GM19463 (cell line): ENCODE measurements at regions not wholly inside any gene's neighbourhood (a gene's known extent, or its start where the extent isn't known, plus 50 kb on each side); places are given as distances from the start of the nearest gene placed in this dataset.
A peak's percentile ranks its signal among the peaks of the same experiment; 100 is the strongest.
"Not testable (repeated sequence)": the region's sequence is repeated elsewhere in the genome, so short reads cannot be mapped to it uniquely, and the experiment has no call there.

Experiments
- ATAC-seq: cut with Tn5 transposase; IDR thresholded peaks from one replicate; pipeline ENCODE4 v1.9.1; 2021; ENCODE audit warnings: mild to moderate bottlenecking, moderate library complexity; ENCODE audit not compliant: unreplicated experiment

- no peak for ATAC-seq
These were observed 258.4 kb upstream of the CACNA2D1 start for GRCh38 chr7:82701949-82702348.

DNA sequence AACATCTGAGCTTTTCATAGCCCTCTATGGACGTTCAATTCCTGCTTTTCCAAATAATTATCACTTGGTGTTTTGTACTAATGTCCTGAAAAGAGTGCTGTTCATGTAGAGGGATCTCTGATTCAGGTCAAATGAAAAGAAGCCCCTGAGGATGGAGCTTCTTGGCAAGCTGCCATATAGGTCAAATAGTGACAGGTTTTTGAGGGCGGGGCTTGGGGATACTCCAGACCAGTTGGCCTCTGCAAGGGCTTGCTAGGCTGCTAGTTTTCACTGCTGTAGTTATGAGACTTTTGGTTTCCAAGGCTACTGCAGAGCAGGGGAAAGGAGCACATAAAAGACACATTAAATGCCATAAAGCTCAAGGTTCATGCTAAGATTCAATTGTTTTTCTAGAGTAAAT, 257.2 kb upstream of the CACNA2D1 start:
- no peak for ATAC-seq

DNA sequence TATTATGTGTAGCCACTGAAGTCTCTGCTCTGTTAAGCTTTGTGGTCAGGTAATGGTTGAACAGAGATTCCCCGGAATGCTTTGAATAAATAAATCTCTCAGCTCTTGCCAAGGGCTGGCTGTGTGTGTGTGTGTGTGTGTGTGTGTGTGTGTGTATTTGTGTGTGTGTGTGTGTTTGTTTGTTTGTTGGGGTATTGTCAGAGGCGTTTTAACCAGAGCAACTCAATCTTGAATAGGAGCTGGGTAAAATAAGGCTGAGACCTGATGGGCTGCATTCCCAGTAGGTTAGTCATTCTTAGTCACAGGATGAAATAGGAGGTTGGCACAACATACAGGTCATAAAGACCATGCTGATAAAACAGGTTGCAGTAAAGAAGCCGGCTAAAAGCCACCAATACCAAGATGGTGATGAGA, 256.2 kb upstream of the CACNA2D1 start:
- ATAC-seq: no peak

DNA sequence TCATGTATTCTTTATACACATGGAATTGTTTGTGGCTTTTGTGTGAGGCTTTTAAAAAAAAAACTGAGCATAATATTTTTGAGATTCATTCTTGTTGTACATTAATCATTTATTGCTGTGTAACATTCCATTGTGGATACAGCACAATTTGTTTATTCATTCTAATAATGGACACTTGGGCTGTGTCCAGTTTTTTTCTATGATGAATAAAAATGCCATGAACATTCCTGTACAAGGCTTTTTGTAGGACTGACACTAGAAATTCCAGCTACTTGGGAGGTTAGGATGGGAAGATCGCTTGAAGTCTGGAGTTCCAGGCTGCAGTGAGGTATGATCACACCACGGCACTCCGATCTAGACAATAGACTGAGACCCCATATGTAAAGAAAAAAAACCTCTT, 254.3 kb upstream of the CACNA2D1 start:
- no peak for ATAC-seq

DNA sequence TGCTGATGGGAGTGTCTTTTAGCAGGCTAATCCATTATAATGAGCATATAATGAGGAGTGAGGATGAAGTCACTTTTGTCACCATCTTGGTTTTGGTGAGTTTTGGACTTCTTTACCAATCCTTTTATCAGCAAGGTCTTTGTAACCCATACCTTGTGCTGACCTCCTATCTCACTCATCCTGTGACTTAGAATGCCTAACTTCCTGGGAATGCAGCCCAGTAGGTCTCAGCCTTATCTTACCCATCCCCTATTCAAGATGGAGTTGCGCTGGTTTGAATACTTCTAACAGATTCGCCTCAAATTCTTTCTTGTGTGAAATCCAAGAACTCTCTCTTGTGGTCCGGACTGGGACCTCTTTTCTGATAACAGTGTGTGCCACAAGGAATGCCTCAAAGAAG, 253.1 kb upstream of the CACNA2D1 start:
- ATAC-seq: no peak

- no peak for ATAC-seq
These were observed 250.4 kb upstream of the CACNA2D1 start for GRCh38 chr7:82694022-82694421.

GRCh38 chr7:82690929-82691328, 247.4 kb upstream of the CACNA2D1 start:
- ATAC-seq: no peak

DNA sequence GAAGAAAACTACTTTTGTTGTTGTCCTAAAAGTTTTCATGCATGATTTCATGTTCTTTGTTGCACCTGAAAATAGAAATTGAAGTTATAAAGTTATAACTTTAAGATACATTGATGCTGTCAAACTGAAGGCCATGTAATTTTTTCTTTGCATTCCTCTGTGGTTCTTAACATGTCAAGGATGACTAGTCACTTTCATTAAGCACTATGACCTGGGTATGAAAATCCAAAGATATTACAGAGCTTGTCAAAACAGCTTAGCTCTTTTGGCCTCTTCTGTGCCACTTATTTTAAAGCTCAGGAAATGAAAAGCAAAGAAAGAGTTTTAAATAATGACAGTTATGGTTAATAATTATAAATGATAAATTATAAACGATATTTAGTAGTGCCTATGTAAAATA, 241.6 kb upstream of the CACNA2D1 start:
- no peak for ATAC-seq

- no peak for ATAC-seq
These were observed 235.1 kb upstream of the CACNA2D1 start for GRCh38 chr7:82678716-82679115.

DNA sequence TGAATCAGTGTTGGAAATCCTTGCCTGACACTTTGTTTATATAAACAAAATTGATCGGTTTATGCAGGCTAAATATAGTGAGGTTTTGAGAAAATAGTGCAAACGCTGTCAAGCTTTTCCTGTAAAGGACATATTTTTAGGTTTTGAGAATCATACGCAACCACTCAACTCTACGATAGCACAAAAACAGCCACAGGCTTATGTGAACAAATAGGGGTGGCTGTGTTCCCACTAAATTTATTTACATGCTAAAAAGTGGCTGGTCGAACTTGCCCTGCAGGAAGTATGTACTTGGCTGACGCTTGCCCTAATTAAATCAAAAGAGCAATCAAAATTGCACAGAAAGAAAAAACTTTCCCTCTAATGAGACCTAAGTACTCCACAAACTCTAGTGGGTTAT, 234.7 kb upstream of the CACNA2D1 start:
- no peak for ATAC-seq

- ATAC-seq: peak; percentile 63
These were observed 233.9 kb upstream of the CACNA2D1 start for GRCh38 chr7:82677493-82677892.

DNA sequence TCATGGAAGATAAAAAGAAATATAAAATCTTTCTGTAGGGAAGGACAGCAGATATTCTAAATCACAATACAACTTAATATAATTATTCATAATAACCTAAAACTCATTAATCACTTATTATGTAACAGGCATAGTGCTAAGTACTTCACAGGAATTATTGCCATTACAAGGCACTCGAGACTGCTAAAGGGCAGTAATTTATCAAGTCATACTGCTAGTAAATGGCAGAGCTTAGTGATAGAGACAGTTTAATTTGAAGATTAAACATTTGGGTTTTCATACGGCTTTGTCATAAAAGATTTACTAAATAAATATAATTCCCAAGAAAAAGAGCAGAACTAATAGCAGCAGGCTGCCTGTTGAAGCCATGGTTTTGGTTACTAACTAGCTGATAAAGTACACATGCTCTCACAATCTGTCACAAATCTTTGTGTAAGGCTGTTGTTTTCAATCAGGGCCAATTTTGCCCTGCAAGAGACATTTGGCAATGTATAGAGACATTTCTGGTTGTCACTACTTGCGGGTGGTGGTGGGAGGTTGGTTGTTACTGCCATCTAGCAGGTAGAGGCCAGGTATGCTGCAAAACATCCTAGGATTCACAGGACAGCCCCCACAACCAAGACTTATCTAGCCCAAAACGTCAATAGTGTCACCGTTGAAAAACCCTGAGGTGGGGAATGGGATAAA, 233.3 kb upstream of the CACNA2D1 start:
- no peak for ATAC-seq

DNA sequence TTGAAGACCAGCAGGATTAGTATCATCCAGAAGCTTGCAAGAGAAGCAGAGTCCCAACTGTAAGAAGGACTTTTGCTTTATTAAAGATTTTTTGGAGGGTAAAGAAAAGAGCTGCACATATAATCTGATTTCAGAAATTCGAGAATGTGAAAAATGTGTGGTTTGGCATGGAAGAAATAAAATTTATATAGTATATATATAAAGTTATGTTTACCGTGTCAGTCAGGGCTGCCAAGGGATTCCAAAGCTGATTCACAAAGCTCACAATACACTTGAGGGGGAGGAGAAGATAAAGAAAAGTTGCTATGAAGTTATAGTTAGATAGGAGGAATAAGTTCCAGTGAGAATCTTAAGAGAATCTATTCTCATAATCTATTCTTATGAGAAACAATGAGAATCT, 231.8 kb upstream of the CACNA2D1 start:
- ATAC-seq: no peak

GRCh38 chr7:82674268-82674667, 230.7 kb upstream of the CACNA2D1 start:
- no peak for ATAC-seq

DNA sequence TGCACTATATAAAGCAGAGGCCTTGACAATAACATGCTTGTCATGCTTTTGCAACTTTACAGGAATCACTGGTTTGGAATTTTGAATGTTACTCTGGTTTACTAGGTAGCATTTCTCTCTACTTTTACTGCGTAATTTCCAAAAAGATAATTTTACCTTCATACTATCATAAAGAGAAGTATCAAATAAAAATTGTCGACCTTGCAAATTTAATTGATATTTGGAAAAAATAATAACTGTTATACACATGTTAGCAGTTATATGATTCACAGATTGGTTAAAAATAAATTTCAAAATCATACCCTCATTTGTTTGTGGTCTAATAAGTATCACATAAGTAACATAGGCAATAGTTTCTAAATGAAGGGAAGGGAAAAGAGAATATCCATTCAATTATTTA, 228.5 kb upstream of the CACNA2D1 start:
- ATAC-seq: no peak

GRCh38 chr7:82669141-82669540, 225.6 kb upstream of the CACNA2D1 start:
- ATAC-seq: no peak

- ATAC-seq: no peak
These were observed 225.1 kb upstream of the CACNA2D1 start for GRCh38 chr7:82668676-82669075.

GRCh38 chr7:82665966-82666507, 222.5 kb upstream of the CACNA2D1 start:
- no peak for ATAC-seq

DNA sequence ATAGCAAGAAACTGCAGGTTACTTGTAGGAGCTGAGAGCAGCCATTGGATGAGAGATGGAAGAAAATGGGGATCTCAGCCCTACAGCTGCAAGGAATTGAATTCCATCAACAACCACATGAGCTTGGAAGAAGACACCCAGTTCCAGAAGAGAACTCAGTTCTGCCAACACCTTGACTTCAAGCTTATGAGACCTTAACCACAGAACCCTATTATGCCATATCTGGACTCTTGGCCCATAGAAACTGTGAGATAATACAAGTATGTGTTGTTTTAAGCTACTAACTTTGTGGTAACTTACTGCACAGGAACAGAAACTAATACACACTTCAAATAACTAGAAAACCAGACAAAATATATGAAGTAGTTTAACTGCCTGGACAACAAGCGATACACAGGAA, 212.4 kb upstream of the CACNA2D1 start:
- ATAC-seq: no peak

GRCh38 chr7:82650095-82650494, 206.5 kb upstream of the CACNA2D1 start:
- not testable (repeated sequence) for ATAC-seq

GRCh38 chr7:82633592-82633991, 190.0 kb upstream of the CACNA2D1 start:
- no peak for ATAC-seq

DNA sequence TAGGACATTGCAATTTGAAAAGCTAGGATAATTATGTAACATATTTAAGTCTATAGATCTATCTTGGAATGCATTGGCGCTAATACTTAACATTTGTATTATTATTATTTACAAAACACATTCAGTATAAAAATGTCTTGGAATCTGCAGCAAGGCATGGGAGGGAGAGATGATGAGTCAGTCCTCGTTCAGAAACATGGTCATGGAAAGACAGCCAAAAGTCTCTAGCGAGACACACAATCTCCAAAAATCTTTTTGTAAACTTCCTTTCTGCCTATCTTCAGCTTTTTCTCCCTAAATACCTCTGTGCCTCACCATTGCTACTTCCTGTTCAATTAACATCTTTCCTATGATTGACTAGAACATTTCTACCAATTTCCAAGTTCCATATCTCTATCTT, 188.4 kb upstream of the CACNA2D1 start:
- ATAC-seq: no peak

- ATAC-seq: no peak
These were observed 186.0 kb upstream of the CACNA2D1 start for GRCh38 chr7:82629583-82629982.
